GM18858 (cell line): ENCODE measurements at regions not wholly inside any gene's neighbourhood (a gene's known extent, or its start where the extent isn't known, plus 50 kb on each side); places are given as distances from the start of the nearest gene placed in this dataset.
"Not testable (repeated sequence)": the region's sequence is repeated elsewhere in the genome, so short reads cannot be mapped to it uniquely, and the experiment has no call there.

Experiments
- ATAC-seq: cut with Tn5 transposase; IDR thresholded peaks from one replicate; pipeline ENCODE4 v1.9.1; 2021; ENCODE audit not compliant: unreplicated experiment

- ATAC-seq, result no peak
These were observed 83.7 kb upstream of the CTDP1 start for GRCh38 chr18:79595876-79596374.

- no peak for ATAC-seq
These were observed 83.0 kb upstream of the CTDP1 start for GRCh38 chr18:79596446-79597175.

GRCh38 chr18:79597176-79597830 is 82.3 kb upstream of the CTDP1 start:
- no peak for ATAC-seq

DNA sequence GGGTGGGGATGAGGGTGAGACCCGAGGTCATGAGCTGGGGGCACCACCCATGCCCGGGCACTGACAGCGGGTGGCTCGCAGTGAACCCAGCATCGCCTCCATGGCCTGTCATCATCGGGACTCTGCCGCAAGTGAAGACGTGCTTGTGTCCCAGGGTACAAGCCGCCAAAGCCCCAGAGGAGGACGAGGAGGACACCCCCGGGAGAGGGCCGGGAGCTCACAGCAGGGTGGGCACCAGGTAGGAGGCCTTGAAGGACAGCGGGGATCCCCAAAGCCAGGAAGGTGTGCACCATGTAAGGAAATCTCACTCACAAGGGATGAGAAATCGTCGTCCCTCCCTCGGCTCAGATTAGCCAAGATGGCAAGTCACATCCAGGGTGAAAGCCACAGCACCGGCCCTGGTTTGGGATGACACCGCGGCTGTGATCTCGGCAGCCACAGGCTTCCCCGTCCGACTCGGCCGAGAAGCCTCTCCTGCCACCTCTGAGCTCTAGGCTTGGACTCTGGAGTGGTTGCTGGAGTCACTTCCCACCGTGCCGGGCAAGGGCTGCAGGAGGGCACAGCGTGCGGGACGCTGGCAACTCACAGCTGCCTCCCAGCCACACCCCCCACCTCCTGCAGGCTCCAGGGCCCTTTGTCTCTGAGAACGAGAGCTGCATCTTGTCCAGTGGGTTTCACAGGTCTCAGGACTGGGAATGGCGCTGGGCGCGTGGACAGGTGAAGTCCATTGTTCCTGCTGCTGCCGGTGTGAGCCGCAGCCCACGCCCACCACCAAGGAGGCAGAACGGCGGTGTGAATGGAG is 81.6 kb upstream of the CTDP1 start:
- no peak for ATAC-seq

GRCh38 chr18:79598633-79599175 is 80.9 kb upstream of the CTDP1 start:
- no peak for ATAC-seq

DNA sequence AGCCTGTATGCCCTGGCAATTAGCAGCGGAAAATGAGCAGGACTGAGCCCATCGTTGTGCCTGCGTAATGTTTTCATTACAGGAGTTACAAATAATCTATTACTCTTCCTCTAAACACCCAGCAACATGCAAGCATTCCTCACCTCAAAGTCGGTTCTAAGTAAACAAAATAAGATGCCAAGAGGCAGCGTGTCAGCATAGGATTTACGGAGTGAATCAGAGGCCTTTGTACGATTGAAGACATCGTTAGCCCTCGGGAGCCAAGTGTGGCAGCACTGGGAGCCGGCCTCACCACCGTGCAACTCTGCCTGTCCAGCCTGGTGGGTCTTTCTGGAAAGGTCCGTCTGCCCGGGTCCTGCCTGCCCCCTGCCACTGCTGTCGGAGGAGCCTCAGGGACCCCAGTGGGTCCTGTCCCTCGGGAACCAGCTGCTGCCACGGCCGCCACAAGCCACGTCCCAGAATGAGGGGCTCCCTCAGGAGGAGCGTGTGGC is 80.1 kb upstream of the CTDP1 start:
- no peak for ATAC-seq

GRCh38 chr18:79600141-79600540 is 79.5 kb upstream of the CTDP1 start:
- no peak for ATAC-seq

DNA sequence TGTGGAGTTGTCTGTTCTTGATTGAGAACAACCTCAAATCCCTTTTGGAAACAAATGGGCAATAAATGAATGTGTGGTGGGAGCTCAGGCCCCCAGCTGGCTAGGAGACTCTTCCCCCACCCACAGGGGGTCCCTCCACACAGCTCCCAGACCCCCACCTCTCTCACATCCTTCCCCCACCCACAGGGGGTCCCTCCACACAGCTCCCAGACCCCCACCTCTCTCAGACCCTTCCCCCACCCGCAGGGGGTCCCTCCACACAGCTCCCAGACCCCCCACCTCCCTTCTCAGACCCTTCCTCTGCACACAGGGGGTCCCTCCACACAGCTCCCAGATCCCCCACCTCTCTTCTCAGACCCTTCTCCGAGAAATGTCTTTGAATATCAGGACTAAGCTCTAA is 79.0 kb upstream of the CTDP1 start:
- ATAC-seq, result no peak

DNA sequence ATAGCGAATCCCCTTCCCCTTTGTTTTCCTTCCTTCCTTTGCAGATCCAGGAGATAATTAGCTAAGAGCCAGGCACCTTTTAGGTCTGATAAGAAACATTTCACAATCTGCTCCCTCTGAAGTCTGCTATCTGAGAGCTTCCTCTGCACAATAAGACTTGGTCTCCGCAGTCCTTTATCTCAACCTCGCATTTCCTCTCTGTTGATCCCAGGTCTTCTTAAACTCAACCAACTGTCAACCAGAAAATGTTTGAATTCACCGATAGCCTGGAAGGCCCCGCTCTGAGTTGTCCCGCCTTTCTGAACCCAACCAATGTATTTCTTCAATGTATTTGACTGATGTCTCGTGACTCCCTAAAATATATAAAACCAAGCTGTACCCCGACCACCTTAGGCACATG is 78.4 kb upstream of the CTDP1 start:
- no peak for ATAC-seq

DNA sequence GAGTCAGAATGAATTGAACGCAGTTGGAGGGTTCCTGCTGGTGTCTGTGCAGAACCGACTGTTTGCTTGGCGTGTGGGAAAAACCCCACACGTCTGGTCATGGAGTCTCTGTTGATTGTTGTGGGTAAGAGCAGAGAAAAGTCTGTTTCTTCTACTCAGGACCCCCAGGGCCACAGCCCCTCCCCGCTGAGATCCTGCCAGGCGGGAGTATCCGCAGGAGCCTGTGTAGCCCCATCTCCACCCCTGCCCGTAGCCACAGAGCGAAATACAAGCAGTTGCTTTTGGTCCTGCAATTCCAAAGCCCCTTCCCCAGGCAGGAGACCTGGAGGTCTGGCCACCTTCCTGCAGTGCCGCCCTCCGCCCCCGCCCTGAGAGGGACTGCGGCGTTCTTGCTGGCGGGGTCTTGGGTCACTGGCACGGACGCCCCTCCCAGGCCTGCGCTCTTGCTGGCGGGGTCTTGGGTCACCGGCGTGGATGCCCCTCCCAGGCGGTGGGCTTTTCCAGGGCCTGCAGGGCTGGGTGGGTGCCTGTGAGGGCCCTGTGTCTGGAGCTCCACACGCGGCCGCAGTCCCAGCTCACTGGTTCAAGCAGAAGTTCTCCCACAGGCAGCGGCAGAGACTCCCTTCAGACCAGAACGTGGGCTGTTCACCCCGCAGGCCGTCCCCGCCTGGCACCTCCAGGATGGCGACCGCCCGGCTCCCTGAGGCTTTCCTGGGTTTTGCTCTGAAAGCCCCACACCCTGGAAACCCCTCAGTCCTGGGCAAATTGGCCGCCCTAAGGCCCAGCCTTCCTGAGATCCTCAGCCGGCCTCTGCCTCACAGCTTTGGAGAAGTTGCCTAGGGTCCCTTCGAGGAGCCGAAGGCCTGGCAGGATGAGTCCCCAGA is 76.0 kb upstream of the CTDP1 start:
- no peak for ATAC-seq

DNA sequence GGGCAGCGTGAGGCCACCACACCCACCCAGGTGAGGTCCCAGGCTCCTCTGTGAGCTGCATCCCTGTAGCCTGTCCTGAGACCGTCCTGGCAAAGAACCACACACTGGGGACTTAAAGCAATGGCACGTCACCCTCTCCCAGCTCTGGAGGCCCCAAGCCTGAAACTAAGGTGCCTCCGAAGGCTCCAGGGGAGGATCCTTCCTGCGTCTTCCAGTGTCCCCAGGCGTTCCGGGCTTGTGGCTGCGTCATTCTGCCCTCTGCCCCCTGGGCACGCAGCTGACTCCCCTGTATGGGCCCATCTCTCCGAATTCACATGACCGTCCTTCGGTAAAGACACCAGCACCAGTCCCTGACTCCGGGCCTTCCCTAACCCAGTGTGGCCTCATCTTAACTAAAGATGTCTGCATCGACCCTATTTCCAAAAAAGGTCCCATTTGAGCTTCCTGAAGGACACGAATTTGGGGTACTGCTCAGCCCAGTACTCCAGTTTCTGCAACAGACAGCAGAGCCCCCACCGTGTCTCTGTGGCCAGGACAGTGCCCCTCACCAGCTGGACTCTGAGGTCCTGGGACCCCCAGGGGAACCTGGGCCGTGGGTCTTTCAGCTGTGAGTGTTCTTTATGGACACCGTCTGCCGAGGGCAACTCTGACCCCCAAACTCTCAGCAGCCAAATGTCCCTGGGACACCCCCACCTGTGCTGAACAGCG is 75.2 kb upstream of the CTDP1 start:
- ATAC-seq, result no peak

GRCh38 chr18:79604913-79605880 is 74.4 kb upstream of the CTDP1 start:
- no peak for ATAC-seq

DNA sequence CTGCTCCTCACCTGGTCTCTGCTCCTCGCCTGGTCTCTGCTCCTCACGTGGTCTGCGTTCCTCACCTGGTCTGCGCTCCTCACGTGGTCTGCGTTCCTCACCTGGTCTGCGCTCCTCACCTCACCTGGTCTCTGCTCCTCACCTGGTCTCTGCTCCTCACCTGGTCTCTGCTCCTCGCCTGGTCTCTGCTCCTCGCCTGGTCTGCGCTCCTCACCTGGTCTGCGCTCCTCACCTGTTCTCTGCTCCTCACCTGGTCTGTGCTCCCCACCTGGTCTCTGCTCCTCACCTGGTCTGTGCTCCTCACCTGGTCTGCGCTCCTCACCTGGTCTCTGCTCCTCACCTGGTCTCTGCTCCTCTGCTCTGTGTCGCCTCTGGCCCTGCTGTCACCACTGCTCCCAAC is 73.5 kb upstream of the CTDP1 start:
- not testable (repeated sequence) for ATAC-seq

DNA sequence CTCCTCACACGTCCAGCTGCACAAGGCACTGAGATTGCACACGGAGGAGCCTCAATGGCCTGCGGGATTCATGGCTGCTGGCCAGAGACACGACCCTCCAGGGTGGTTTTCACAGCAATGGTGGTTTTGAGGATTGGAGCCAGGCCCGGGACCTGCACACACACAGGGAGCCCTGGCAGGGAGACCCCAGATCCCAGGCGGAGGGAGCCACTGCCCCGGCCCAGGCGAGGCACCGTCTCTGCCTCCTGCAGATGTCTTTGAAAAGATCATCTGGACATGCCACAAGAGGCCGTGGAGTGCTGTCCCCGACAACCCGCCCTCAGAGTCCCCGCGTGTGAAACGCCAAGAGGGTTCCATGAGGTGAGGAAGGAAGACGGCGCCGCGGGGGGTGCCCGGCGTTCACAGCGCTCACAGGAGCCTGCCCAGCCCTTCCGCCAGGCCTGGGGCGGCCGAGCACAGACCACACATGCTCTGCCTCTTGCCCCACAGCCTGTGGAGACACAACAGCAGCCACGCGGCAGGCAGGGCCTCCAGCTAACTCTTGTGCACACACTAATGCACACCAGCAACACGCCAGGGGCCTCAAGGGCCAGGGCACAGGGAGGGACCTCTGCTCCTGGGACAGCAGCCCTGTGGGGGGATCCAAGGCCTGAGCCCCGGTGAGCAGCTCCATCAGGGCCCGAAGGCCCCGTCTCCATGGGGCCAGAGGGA is 72.8 kb upstream of the CTDP1 start:
- ATAC-seq, result no peak

DNA sequence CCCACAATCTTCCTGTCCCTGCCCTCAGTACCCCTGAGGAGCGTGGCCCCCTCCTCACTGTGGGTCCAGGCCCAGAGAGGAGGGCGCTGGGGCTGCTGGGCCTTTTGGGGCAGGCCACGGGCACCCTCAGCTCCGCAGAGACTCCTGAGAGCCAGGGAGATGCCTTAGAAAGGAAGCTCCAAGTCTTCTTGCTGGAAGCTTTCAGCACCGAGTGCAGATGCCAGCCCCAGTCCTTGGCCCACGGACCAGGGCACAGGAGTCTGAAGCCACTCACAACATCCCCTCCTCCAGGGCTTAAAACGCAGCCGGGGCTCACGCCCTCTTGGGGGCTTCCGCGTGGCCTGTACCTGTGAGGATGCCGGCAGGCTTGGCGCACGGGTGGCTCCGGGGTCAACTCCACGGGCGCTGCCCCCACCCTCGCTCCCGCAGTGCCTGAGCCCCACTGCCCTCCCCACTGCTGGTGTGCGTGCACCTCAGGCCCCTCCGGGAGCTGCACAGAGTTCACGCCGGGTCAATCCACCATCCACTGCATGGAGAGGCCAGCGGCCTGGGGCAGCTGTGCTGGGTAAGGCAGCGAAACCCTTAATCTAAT is 72.1 kb upstream of the CTDP1 start:
- no peak for ATAC-seq

DNA sequence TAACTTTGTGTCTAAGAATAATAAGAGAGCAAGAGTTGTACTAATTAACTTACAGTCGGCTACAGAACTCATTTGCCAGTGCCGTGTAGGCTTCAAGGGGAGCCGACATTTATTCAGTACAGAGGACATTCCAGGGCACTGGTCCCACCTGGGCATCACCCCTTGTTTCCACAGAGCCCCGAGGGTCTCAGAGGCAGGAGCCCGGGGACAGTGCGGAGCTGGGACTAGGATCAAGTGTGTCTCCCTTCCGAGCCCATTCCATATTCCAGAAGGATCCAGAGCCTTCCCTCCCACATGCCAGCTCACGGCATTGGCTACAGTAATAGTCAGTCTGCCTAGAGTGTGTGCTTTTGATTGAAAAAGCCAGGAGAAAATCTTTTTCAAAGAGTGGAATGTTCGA is 71.5 kb upstream of the CTDP1 start:
- no peak for ATAC-seq

DNA sequence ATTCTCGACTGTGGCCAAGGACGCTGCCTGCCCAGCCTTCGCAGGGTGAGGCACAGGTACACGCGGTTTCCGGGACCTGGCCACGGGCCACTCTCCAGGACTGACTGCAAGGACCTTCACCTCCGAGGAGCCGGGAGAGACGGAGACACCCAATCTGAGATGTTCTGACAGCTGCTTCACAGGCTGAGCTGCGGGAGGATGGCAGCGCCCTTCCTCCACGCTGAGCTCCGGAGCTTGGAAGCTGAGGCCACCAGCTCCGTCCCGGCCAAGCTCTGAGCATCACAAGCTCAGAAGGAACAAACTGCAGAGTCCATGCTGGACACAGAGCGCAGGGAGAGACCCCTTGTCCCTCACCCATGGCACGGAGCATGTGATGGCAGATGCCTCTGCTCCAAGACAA is 71.1 kb upstream of the CTDP1 start:
- ATAC-seq, result no peak
